ENCODE measurements at regions not wholly inside any gene's neighbourhood (a gene's known extent, or its start where the extent isn't known, plus 50 kb on each side); places are given as distances from the start of the nearest gene placed in this dataset.
"Not testable (repeated sequence)": the region's sequence is repeated elsewhere in the genome, so short reads cannot be mapped to it uniquely, and the experiment has no call there.

DNA sequence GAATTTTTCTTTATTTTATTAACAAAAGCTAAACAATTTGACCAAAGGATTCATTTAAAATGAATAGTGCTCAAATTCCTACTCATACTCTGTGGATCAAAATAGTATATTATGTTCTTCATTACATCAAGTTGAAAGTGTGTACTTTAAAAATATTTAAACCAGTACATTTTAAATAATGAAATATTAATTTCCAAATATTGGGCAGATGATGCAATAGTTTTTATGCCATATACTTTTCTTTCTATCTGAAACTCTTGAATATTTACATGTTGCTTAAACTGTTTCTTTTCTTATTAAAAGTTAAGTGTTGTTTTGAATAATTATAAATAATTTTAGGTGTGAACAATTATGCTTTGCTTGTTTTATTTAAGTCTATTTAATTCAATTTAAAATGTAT is 144.7 kb upstream of the TMPRSS15 start:
- no peaks in the 10 kb centered on the region for H3K9me3 ChIP-seq
- TF ChIP-seq CTCF (IDR thresholded peaks at IDR 0.05) (no peak), POLR2A (IDR thresholded peaks at IDR 0.05) (no peak)
- H3K4me1 ChIP-seq: no peaks in the 10 kb centered on the region
- H3K27me3 ChIP-seq: no peaks in the 10 kb centered on the region
- ATAC-seq (no peak), DNase-seq (no peak)
- intact Hi-C loops (cut with DNase I): no loop called here
- H3K27ac ChIP-seq: no peak overlapping the region
- no peaks in the 10 kb centered on the region for H3K36me3 ChIP-seq
- H3K4me3 ChIP-seq: no peak overlapping the region

DNA sequence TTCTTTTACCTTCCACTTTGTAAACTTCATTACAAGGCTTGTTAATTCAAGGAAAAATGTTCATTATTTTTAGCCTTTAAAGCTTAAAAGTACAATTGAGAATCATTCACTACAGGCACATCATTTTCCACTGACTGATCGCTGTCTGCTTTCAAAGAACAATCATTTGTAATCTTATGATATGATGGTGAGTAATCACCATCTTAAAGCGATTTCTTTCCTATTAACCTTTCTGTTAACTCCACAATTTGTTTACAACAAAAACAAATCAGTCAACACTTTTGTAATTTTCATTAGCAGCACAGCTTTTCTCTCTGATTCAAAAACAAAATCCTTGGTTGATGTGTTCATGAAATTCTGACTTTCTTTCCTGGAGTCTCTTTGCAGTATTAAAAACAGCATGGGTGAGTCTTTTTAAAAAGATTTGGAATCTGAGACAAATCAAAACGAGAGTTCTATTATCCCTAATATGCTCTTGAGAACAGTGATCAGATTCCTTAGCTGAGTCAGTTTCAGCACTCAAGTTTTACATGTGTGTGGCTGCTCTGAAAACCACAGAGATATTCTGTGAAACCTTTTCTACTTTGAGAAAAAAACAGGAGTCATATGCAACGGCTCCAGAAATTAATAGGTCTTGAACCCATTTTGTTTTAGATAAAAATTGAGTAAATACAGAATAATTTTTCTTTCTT is 145.8 kb upstream of the TMPRSS15 start:
- Histone ChIP-seq H3K4me3 (no peak overlapping the region), H3K27ac (no peak overlapping the region), H3K9me3 (no peaks in the 10 kb centered on the region), H3K4me1 (no peaks in the 10 kb centered on the region), H3K36me3 (no peaks in the 10 kb centered on the region), H3K27me3 (no peaks in the 10 kb centered on the region)
- intact Hi-C loops (cut with DNase I): no loop called here
- 51 to 58% (median 55%) methylated on average over 4 of the region's 4 CpGs for WGBS, 4 donors
- TF ChIP-seq CTCF (IDR thresholded peaks at IDR 0.05) (no peak), POLR2A (IDR thresholded peaks at IDR 0.05) (no peak)
- ATAC-seq: no peak
- DNase-seq: no peak

GRCh38 chr21:18550361-18550760 is 146.8 kb upstream of the TMPRSS15 start:
- DNase-seq: no peak
- WGBS, 4 donors: 89 to 93% (median 92%) methylated on average over 3 of the region's 3 CpGs
- no peaks in the 10 kb centered on the region for H3K27me3 ChIP-seq

DNA sequence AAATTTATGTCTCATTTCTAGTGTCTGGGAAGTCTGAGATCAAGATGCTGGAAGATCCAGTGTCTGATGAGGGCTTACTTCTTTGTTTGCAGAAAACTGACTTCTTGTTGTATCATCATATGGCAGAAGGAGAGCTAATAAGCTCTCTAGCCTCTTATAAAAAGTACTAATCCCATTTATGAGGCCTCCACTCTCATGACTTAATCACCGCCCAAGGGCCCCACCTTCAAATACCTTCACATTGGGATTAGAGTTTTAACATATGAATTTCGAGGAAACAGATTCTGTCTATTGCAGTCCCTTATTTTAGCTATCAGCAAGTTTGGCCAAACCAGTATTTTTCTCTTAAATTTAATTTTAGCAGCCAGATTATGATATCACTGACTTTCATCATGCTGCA is 150.2 kb upstream of the TMPRSS15 start:
- H3K36me3 ChIP-seq: no peaks in the 10 kb centered on the region
- ATAC-seq: no peak
- H3K4me3 ChIP-seq: no peak overlapping the region
- WGBS, 4 donors: 64 to 86% (median 77%) methylated on average over 2 of the region's 2 CpGs
- H3K4me1 ChIP-seq: no peaks in the 10 kb centered on the region
- intact Hi-C loops (cut with DNase I): no loop called here
- no peaks in the 10 kb centered on the region for H3K27me3 ChIP-seq
- no peak for DNase-seq
- TF ChIP-seq CTCF (IDR thresholded peaks at IDR 0.05): no peak
- no peak for TF ChIP-seq POLR2A (IDR thresholded peaks at IDR 0.05)
- peaks cover 0 to 3% (median 0%) of the 10 kb centered on the region in 12 donors for H3K9me3 ChIP-seq
- H3K27ac ChIP-seq: no peak overlapping the region

More at GRCh38 chr21:18550361-18550760, 146.8 kb upstream of the TMPRSS15 start:
- H3K4me1 ChIP-seq: no peaks in the 10 kb centered on the region
- no peak overlapping the region for H3K4me3 ChIP-seq
- peaks cover 0 to 1% (median 0%) of the 10 kb centered on the region in 12 donors for H3K9me3 ChIP-seq
- no peaks in the 10 kb centered on the region for H3K36me3 ChIP-seq
- TF ChIP-seq POLR2A (IDR thresholded peaks at IDR 0.05) (no peak), CTCF (IDR thresholded peaks at IDR 0.05) (no peak)
- ATAC-seq: no peak
- intact Hi-C loops (cut with DNase I): no loop called here
- no peak overlapping the region for H3K27ac ChIP-seq

DNA sequence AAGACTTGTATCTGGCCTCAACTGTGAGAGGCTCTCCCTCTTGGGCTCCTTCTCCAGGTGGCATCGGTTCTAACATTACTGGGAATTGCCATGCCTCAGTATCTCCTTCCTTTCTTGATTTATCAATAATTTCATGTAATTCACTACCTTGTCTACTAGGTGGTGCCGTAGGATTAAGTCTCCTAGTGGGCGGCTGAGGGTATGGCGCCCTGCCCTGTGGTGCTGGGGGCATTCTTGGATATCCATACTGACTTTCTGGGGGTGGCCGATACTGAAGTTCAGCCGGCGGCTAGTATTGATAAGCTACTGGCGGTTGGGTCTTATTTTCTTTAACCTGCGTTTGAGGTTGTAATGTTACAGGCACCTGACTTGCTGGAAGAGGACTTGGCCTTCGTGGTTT is 164.2 kb upstream of the TMPRSS15 start:
- H3K9me3 ChIP-seq; H3K36me3 ChIP-seq; DNase-seq; intact Hi-C loops (cut with DNase I); H3K27me3 ChIP-seq; H3K4me1 ChIP-seq; ATAC-seq; H3K27ac ChIP-seq; H3K4me3 ChIP-seq: not testable (repeated sequence)
- 84 to 88% (median 88%) methylated on average over 10 of the region's 10 CpGs for WGBS, 4 donors

Data from heart left ventricle (tissue), 16 donors.